ENCODE measurements at regions not wholly inside any gene's neighbourhood (a gene's known extent, or its start where the extent isn't known, plus 50 kb on each side); places are given as distances from the start of the nearest gene placed in this dataset.

DNA sequence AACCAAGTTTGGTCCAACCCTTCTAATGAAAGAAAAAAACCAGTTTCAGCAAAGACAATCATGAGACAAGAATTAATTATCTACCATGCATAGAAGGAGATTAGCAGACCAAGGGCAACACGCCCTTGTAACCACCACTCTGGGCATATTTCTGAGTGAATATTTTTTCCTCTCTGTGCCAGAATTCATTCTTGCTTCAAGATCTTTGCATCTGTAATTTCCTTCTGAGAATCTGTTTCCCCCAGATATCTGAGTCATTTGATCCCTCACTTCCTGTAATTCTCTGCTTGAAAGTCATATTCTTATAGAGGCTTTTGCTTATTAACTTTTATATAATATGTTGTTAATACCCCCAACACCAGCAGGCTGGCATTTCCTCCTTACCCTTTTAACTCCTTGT is 243.7 kb downstream of the SLC16A7 start:
- no peak for DNase-seq (ENCODE audit: low read depth in 3 of 3)

DNA sequence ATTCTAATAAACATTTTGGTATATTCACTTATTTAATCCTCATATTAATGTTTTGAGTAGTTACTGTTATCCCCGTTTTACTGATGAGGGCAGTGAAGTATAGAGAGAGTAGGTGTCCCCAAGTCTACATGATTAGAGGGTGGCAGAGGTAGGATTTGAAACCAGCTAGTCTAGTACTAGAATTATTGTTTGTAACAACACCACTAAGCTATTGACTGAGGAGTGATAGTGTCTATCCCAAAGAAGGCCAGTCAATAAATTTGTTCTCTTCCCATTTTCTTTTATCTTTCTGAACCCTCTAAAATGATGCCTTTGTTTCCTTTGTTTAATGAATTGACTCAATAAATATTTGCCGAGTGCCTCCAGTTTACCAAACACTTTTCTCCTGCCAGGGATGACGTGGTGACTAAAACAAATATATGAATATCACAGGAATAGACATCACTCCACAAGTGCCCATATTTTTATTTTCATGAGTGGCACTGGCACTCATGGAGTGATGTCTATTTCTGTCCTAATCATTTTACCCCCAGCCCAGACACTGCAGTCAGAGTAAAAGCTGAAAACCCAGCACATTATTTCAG is 247.5 kb downstream of the SLC16A7 start:
- DNase-seq (ENCODE audit: low read depth in 3 of 3): no peak

GRCh38 chr12:59844750-59845149 is 248.9 kb downstream of the SLC16A7 start:
- no peak for DNase-seq (ENCODE audit: low read depth in 3 of 3)

DNA sequence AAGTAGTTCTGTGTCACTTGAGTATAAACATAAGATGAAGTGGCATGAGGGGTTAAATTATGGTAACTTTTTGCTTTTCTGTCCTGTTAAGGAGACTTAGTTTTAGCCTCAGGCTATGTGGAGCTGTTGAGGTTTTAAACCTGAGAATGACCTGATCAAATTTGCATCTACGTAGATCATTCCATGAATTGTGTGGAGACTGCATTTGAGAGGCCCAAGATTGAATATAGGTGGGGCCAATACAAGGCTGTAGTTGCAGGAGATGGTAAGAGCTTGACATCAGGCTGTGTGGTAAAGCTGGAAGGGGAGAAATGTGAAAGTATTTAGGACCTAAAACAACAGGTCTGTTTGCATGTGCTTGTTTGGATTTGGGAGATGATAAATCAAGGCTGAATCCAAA is 249.5 kb downstream of the SLC16A7 start:
- no peak for DNase-seq (ENCODE audit: low read depth in 3 of 3)

DNA sequence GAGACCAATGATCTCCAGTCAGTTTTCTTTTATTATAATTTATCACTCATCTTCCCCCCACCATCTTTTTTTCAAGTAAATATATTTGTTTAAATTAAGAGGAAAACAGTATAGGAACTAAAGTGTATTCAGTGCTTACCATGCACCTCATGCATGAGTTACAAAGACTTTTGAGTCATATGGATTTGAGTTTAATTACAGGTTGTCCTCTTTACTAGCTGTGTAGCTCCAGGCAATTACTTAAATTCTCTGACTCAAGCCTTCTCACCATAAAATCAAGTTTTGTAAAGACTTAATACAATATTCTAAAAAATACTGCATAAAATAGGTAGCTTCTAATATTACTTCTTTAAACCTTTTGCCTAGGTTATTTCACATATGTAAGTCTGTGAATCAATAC is 251.3 kb downstream of the SLC16A7 start:
- DNase-seq (ENCODE audit: low read depth in 3 of 3): no peak

- no peak for DNase-seq (ENCODE audit: low read depth in 3 of 3)
These were observed 254.4 kb downstream of the SLC16A7 start for GRCh38 chr12:59850268-59850667.

- DNase-seq (ENCODE audit: low read depth in 3 of 3): no peak
These were observed 262.8 kb downstream of the SLC16A7 start for GRCh38 chr12:59858508-59859170.

DNA sequence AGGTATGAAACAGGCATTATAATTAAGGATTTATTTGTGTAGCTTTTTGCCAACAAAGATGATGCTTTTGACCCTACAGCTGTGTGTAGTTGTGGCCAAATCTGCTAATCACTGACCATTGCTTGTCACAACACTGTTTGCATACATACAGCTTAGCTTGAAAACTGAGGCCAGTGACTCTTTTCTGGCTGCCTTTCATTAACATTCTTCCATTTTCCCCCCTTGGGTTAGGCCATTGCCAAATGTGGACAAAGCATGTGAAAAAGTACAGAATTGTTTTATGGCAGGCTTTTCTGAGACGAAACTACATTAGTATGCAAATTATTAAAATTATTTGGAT is 263.3 kb downstream of the SLC16A7 start:
- no peak for DNase-seq (ENCODE audit: low read depth in 3 of 3)

DNA sequence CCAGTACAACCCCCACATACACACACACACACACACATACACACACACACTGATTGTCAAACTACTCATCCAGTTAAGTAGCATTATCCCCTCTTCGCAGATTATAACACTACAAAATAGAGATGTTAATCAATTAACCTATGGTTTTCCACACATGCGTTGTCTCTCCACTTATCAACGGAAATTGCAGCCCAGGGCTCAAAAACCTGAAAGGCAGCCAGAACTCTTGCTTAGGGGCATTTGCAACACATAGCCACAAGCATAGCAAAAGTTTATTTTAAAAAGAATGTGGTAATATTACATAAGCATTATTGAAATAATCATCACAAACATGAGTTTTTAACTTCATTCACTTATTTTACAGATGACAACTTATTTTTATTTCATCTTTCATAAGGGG is 265.8 kb downstream of the SLC16A7 start:
- no peak for DNase-seq (ENCODE audit: low read depth in 3 of 3)

DNA sequence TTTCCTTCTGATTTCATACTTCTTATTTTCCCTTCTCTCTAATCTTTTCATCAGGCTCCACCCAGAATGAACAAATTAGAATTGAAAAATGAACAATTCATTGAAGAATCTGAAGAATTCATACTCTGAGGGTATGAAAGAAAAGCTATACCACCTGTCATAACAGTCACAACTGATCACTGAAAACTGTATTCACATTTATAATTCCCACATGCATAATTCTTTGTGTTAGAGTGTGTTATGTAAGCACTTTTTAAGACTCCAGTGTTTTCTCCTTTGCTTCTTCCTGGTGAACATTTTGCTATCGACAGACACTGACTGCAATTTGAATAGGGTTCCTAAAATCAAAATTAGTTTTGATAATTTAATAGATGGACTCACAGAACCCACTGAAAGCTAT is 271.2 kb downstream of the SLC16A7 start:
- DNase-seq (ENCODE audit: low read depth in 3 of 3): no peak

GRCh38 chr12:59867689-59868088 is 271.9 kb downstream of the SLC16A7 start:
- DNase-seq (ENCODE audit: low read depth in 3 of 3): no peak

DNA sequence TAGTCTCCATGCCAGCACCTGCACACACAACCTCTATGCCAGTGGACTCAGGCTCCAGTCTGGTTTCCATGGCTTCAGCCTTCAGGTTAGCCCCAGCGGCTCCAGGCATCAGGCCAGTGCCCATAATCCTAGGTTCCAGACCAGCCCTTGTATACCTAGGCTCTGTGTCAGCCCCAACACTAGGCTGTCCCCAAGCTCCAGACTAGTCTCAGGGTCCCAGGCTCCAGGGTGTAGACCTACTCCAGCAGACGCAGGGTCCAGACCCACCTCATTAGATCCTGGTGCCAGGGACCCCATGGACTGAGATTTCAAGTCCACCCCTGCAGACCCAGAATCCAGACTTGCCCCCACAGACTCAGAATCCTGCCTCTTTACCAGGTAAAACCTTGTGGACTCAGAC is 275.9 kb downstream of the SLC16A7 start:
- no peak for DNase-seq (ENCODE audit: low read depth in 3 of 3)

- no peak for DNase-seq (ENCODE audit: low read depth in 3 of 3)
These were observed 277.3 kb downstream of the SLC16A7 start for GRCh38 chr12:59873136-59873535.

DNA sequence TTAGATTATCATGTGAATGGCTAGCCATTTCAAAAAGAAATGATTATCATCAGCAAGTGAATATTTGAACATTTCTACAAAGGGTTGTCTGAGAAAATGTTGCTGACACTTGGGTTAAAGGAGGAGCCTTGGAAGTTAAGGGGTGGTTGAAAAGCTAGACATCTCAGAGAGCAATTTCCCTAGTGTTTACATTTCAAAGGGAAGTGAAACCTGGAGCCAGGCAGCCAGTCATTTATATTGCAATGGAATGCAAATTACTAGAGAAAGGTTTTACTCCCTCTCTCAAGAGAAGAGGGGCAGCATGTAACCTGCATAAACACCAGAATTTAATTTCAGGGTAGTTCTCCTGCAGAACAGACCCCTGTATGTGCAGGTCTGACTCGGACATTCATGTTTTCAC is 279.0 kb downstream of the SLC16A7 start:
- DNase-seq (ENCODE audit: low read depth in 3 of 3): no peak

DNA sequence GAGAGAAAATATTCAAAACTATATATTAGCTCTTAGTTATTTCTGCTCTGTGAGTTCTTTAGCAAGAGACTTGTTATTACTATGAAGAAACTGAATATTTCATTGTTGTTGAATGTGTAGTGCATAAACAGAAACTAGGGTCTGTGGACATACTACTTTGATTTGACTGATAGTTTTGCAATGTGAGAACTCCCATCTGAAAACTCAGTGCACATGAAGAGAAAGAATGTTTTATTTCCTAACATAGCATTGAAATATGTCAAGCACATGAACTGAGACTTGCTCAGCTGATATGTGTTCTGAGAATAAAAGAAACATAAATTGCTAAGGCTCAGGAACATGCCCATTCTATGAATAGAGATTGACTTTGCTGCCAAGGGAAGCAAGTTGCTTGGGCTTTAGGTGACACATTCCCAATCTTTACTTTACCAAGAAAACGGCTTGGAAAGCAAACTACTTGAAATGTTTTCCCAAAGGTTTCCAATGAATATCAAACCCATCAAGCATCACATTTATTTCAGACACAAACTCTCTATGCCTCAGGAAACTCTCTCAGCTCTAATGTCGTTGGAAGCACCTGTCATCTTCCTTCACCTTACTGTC is 290.4 kb downstream of the SLC16A7 start:
- no peak for DNase-seq (ENCODE audit: low read depth in 3 of 3)

DNA sequence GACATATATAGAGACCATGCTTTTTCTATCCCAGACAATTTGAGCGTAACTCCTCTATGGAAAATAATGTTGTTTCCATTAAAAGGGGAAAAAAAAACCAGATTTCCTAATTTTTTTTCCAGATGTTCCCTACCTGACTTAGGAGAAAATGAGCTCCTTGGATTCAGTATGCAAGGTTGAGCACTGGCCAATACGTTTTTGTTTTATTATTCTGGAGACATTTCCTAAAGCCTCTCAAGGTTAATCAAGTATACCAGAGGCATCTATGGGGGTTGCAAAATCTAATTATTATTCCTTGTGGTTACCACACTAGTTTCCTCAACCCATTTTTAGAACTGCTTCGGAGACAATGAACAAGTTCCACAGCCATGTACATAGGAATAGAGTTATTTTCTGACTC is 291.3 kb downstream of the SLC16A7 start:
- DNase-seq (ENCODE audit: low read depth in 3 of 3): no peak

DNA sequence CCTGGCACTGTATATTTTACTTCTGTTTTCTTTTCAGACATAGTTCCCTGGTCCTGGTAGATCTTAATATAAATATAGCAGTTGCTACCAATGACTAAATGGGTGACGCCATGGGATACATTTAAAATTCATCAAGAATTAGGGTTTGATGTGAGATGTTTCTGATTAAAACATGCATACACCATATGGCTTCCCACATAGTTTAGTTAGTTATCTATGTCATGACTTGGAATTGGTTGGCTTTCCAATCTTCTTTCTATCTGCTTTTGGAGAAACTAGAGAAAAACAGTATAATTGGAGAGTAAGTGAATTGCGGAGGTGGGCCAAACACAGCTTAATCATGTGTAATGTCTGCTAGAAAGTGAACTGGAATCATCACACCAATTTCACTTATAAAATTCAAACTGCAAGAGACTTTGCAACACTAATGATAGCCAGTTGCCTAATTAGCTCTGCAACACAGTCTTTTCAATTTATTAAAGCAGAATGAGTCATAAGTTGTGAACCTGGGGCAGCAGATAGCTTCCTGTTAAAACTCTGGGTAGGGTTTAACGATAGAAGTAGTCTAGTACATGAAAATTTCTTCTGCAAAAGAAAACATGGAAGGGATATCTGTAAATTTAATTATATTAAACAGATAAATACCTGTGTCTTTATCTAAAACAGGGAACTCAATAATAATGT is 295.2 kb downstream of the SLC16A7 start:
- DNase-seq (ENCODE audit: low read depth in 3 of 3): no peak

- DNase-seq (ENCODE audit: low read depth in 3 of 3): no peak
These were observed 299.4 kb downstream of the SLC16A7 start for GRCh38 chr12:59895166-59895775.

- no peak for DNase-seq (ENCODE audit: low read depth in 3 of 3)
These were observed 309.2 kb downstream of the SLC16A7 start for GRCh38 chr12:59904874-59905521.

- no peak for DNase-seq (ENCODE audit: low read depth in 3 of 3)
These were observed 315.7 kb downstream of the SLC16A7 start for GRCh38 chr12:59911516-59911915.

- no peak for DNase-seq (ENCODE audit: low read depth in 3 of 3)
These were observed 321.2 kb downstream of the SLC16A7 start for GRCh38 chr12:59916988-59917387.

GRCh38 chr12:59927032-59927431 is 331.2 kb downstream of the SLC16A7 start:
- DNase-seq (ENCODE audit: low read depth in 3 of 3): no peak
